Transverse colon (tissue), 4 donors: ENCODE measurements at regions not wholly inside any gene's neighbourhood (a gene's known extent, or its start where the extent isn't known, plus 50 kb on each side); places are given as distances from the start of the nearest gene placed in this dataset.

Source experiments
- POLR2A ChIP-seq: fragments of 450-650 bp; IDR thresholded peaks from one replicate; pipeline ENCODE4 v1.6.1; 2016; ENCODE audit warnings: antibody characterized with exemption, mild to moderate bottlenecking, moderate library complexity
- POLR2AphosphoS5 ChIP-seq, 3 donors: sonication (generic); formaldehyde crosslinking; IDR thresholded peaks; one replicate each; pipeline ENCODE4 v1.6.1; 2016; ENCODE audit warnings: antibody characterized with exemption in 3 of 3
- TF ChIP-seq, protein P1 (sequence below), 5 experiments: fragments of 200-600 bp in 3 of 5; fragments of 450-650 bp in 2 of 5; sonication (generic) in 3 of 5; IDR thresholded peaks; 1 replicate in 2 of 5; 2 replicates in 3 of 5; pipeline ENCODE4 v1.5.1; 2016 to 2017; ENCODE audit warnings: antibody characterized with exemption in 5 of 5, inconsistent platforms in 3 of 5, mild to moderate bottlenecking in 2 of 5, moderate library complexity in 1 of 5

DNA sequence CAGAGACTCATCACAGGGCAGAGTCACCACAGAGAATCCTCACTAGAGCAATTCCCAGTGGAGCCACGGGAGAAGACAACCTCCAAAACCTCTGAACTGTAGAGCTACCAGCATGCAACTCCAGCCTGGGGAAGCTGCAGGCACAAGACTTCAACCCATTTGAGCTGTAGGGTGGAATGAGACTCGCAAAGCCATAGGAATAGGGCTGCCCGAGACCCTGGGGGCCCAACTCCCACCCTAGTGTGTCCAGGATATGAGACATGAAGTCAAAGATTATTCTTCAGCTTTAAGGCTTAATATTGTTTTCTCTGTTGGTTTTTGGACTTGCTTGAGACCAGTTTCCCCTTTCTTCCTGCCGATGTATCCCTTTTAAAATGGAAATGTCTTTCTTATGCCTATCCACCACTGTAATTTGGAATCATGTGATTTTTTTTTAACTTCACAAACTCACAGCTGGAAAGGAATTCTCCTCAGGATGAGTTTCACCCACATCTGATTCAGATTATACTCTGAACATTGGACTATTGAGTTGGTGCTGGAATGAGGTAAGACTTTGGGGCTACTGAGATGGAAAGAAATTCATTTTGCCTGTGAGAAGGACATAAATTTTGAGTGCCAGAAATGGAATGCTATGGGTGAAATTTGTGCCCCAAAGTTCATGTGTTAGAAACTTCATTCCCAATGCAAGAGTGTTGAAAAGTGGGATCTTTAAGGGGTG is 59.6 kb upstream of the ST6GALNAC5 start:
- no peak for TF ChIP-seq POLR2A
- TF ChIP-seq, protein P1, sequence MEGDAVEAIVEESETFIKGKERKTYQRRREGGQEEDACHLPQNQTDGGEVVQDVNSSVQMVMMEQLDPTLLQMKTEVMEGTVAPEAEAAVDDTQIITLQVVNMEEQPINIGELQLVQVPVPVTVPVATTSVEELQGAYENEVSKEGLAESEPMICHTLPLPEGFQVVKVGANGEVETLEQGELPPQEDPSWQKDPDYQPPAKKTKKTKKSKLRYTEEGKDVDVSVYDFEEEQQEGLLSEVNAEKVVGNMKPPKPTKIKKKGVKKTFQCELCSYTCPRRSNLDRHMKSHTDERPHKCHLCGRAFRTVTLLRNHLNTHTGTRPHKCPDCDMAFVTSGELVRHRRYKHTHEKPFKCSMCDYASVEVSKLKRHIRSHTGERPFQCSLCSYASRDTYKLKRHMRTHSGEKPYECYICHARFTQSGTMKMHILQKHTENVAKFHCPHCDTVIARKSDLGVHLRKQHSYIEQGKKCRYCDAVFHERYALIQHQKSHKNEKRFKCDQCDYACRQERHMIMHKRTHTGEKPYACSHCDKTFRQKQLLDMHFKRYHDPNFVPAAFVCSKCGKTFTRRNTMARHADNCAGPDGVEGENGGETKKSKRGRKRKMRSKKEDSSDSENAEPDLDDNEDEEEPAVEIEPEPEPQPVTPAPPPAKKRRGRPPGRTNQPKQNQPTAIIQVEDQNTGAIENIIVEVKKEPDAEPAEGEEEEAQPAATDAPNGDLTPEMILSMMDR (IDR thresholded peaks at IDR 0.05) = no peak
- no peak for TF ChIP-seq POLR2AphosphoS5 (IDR thresholded peaks at IDR 0.05)
